Activated naive CD4-positive, alpha-beta T cell treated with anti-CD3 and anti-CD28 coated beads for 36 hours (primary cell): ENCODE measurements at regions not wholly inside any gene's neighbourhood (a gene's known extent, or its start where the extent isn't known, plus 50 kb on each side); places are given as distances from the start of the nearest gene placed in this dataset.
"Not testable (repeated sequence)": the region's sequence is repeated elsewhere in the genome, so short reads cannot be mapped to it uniquely, and the experiment has no call there.

ENCODE experiments used
- CTCF ChIA-PET: fragments of 350-600 bp; sonication (Branson Sonifier 250); formaldehyde crosslinking; loops from one replicate; lab custom pipeline; 2021; ENCODE audit warnings: antibody characterized with exemption; lab: Charles Lee
- DNase-seq: peaks from one replicate; pipeline ENCODE4 v3.0.0-alpha.2; 2020
- H3K27ac Mint-ChIP-seq: one replicate; pipeline ENCODE4 v1.8.0; 2021; ENCODE audit warnings: mild to moderate bottlenecking, mixed read lengths
- H3K27me3 Mint-ChIP-seq: one replicate; pipeline ENCODE4 v1.8.0; 2021; ENCODE audit warnings: low read depth, mixed read lengths
- H3K36me3 Mint-ChIP-seq: one replicate; pipeline ENCODE4 v1.8.0; 2021; ENCODE audit warnings: low read depth, mixed read lengths
- H3K4me1 Mint-ChIP-seq: one replicate; pipeline ENCODE4 v1.8.0; 2021; ENCODE audit warnings: low read depth, mixed read lengths
- H3K4me3 Mint-ChIP-seq: one replicate; pipeline ENCODE4 v1.8.0; 2021; ENCODE audit warnings: mild to moderate bottlenecking, moderate library complexity, mixed read lengths
- H3K9me3 Mint-ChIP-seq: one replicate; pipeline ENCODE4 v1.8.0; 2021; ENCODE audit warnings: mixed read lengths
- intact Hi-C: fragments of 100-400 bp; cut with micrococcal nuclease; formaldehyde crosslinking; loops from one replicate; pipeline ENCODE4 v1.15.1; 2023

DNA sequence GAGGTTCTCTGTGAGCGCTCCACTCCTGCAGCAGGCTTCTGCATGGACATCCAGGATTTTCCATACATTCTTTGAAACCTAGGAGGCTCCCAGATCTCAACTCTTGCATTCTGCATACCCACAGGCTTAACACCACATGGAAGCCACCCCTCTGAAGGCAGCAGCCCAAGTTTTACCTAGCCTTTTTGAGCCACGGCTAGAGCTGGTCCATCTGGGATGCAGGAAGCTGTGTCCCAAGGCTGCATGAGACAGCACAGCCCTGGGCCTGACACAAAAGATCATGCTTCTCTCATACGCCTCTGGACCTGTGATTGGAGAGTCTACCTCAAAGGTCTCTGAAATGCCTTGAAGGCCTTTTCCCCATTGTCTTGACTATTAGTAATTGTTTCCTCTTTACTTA lies 53.6 kb upstream of the RPRM start:
- intact Hi-C loops: no loop called here
- CTCF ChIA-PET: no interaction called here
- Mint-ChIP-seq H3K27me3 (peaks cover 2% of the 10 kb centered on the region), H3K4me1 (no peaks in the 10 kb centered on the region), H3K9me3 (no peaks in the 10 kb centered on the region), H3K36me3 (no peaks in the 10 kb centered on the region), H3K27ac (no peak overlapping the region), H3K4me3 (no peak overlapping the region)
- DNase-seq: no peak

- CTCF ChIA-PET: interaction anchor here (0.7 kb wide), 1 partner anchor 1119 kb away, joined by 3 read pairs; no protein-coding TSS in a partner anchor
- H3K36me3 Mint-ChIP-seq, H3K4me1 Mint-ChIP-seq, DNase-seq, H3K27ac Mint-ChIP-seq, H3K9me3 Mint-ChIP-seq, intact Hi-C loops, H3K4me3 Mint-ChIP-seq, H3K27me3 Mint-ChIP-seq: not testable (repeated sequence)
These were observed 55.2 kb upstream of the RPRM start for GRCh38 chr2:153533803-153534202.

DNA sequence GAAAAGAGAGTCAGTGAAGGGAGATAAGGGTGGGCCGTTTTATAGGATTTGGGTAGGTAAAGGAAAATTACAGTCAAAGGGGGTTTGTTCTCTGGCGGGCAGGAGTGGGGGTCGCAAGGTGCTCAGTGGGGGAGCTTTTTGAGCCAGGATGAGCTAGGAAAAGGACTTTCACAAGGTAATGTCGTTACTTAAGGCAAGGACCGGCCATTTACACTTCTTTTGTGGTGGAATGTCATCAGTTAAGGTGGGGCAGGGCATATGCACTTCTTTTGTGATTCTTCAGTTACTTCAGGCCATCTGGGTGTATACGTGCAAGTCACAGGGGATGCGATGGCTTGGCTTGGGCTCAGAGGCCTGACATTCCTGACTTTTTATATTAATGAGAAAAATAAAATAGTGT lies 56.0 kb upstream of the RPRM start:
- DNase-seq, H3K9me3 Mint-ChIP-seq, H3K27me3 Mint-ChIP-seq, CTCF ChIA-PET, intact Hi-C loops, H3K36me3 Mint-ChIP-seq, H3K4me3 Mint-ChIP-seq, H3K27ac Mint-ChIP-seq, H3K4me1 Mint-ChIP-seq: not testable (repeated sequence)

DNA sequence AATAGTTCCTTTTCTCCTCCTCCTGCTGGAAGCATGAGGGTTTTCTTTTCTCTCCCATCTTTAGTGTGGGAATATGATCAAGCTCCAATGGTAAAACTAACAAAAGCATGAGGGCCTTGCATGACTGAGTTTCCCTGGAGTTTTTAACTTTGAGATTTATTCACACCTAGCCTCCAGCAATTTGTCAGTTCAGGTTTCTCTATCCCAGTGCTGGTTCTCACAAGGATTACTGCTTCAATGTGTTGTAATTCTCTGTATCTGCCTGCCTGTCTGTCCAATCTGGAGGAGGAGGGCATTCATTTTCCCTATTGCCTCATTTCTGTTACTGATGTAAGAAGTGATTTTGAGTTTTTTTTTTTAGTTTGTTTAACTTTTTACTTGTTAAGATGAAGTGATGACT lies 57.6 kb upstream of the RPRM start:
- peaks cover 5% of the 10 kb centered on the region for H3K9me3 Mint-ChIP-seq
- no peak overlapping the region for H3K27ac Mint-ChIP-seq
- H3K36me3 Mint-ChIP-seq: no peaks in the 10 kb centered on the region
- CTCF ChIA-PET: no interaction called here
- no peaks in the 10 kb centered on the region for H3K27me3 Mint-ChIP-seq
- intact Hi-C loops: no loop called here
- DNase-seq: no peak
- H3K4me1 Mint-ChIP-seq: no peaks in the 10 kb centered on the region
- no peak overlapping the region for H3K4me3 Mint-ChIP-seq

- H3K4me1 Mint-ChIP-seq, CTCF ChIA-PET, H3K4me3 Mint-ChIP-seq, DNase-seq, H3K36me3 Mint-ChIP-seq, intact Hi-C loops, H3K27me3 Mint-ChIP-seq, H3K9me3 Mint-ChIP-seq, H3K27ac Mint-ChIP-seq: not testable (repeated sequence)
These were observed 59.5 kb upstream of the RPRM start for GRCh38 chr2:153538102-153538501.

GRCh38 chr2:153543635-153544071 lies 65.1 kb upstream of the RPRM start:
- no peak overlapping the region for H3K4me3 Mint-ChIP-seq
- H3K27ac Mint-ChIP-seq: peak overlapping the region; percentile 20
- CTCF ChIA-PET: no interaction called here
- peaks cover 3% of the 10 kb centered on the region for H3K27me3 Mint-ChIP-seq
- peaks cover 7% of the 10 kb centered on the region for H3K4me1 Mint-ChIP-seq
- H3K9me3 Mint-ChIP-seq: no peaks in the 10 kb centered on the region
- DNase-seq: peak; percentile 8
- intact Hi-C loops: loop anchor here (10.0 kb wide), 1 partner anchor 309 kb away; no protein-coding TSS in a partner anchor
- H3K36me3 Mint-ChIP-seq: no peaks in the 10 kb centered on the region

- intact Hi-C loops: loop anchor here (10.0 kb wide), 1 partner anchor 312 kb away; no protein-coding TSS in a partner anchor
- Mint-ChIP-seq H3K4me1 (peaks cover 7% of the 10 kb centered on the region), H3K36me3 (no peaks in the 10 kb centered on the region), H3K9me3 (no peaks in the 10 kb centered on the region), H3K4me3 (no peak overlapping the region), H3K27ac (no peak overlapping the region), H3K27me3 (peaks cover 5% of the 10 kb centered on the region)
- no peak for DNase-seq
- CTCF ChIA-PET: no interaction called here
These were observed 67.8 kb upstream of the RPRM start for GRCh38 chr2:153546358-153546757.

DNA sequence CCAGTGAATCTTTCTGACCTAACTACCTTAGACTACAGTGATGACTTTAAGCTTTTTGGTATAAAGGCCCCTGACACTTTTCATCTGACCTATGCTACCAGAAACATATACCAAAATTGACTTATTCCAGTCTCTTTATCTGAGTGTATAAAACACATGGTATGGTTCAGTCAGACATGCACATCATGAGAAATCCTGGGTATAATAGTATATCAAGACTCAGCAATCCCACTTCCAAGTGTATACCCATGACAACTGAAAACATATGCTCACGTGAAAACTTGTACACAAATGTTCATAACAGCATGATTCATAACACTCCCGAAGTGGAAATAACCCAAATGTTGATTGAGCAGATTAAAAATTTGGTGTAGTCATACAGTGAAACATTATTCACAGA lies 70.0 kb upstream of the RPRM start:
- Mint-ChIP-seq H3K4me3 (no peak overlapping the region), H3K4me1 (peaks cover 5% of the 10 kb centered on the region), H3K36me3 (no peaks in the 10 kb centered on the region), H3K9me3 (no peaks in the 10 kb centered on the region), H3K27ac (no peak overlapping the region), H3K27me3 (peaks cover 5% of the 10 kb centered on the region)
- no peak for DNase-seq
- intact Hi-C loops: loop anchor here (10.0 kb wide), 1 partner anchor 314 kb away; no protein-coding TSS in a partner anchor
- CTCF ChIA-PET: no interaction called here

- CTCF ChIA-PET: interaction anchor here (0.7 kb wide), 1 partner anchor 28 kb away, joined by 3 read pairs; no protein-coding TSS in a partner anchor
- Mint-ChIP-seq H3K4me3 (no peak overlapping the region), H3K27me3 (peaks cover 2% of the 10 kb centered on the region), H3K27ac (no peak overlapping the region), H3K4me1 (no peaks in the 10 kb centered on the region), H3K9me3 (no peaks in the 10 kb centered on the region), H3K36me3 (no peaks in the 10 kb centered on the region)
- DNase-seq: no peak
- intact Hi-C loops: no loop called here
These were observed 73.1 kb upstream of the RPRM start for GRCh38 chr2:153551698-153552097.

DNA sequence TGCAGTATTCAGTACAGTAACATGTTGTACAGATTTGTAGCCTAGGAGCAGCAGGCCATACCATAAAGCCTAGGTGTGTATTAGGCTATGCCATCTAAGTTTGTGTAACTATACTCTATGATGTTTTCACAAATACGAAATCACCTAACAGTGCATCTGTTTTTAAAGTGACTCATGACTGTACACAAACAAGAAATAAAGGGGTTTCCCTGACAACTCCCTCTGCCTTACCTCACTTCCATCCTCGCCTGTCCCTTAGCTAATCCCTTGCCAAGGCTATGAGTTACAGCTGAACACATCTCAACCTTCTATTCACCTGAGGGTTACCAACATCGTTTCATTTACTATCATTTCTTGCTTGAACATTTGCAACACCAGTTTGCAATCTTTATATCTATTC lies 78.6 kb upstream of the RPRM start:
- H3K4me1 Mint-ChIP-seq: no peaks in the 10 kb centered on the region

GRCh38 chr2:153557714-153558113 lies 79.2 kb upstream of the RPRM start:
- intact Hi-C loops: no loop called here
- Mint-ChIP-seq H3K9me3 (no peaks in the 10 kb centered on the region), H3K27me3 (no peaks in the 10 kb centered on the region), H3K27ac (no peak overlapping the region), H3K4me1 (no peaks in the 10 kb centered on the region), H3K4me3 (no peak overlapping the region), H3K36me3 (no peaks in the 10 kb centered on the region)
- no peak for DNase-seq
- CTCF ChIA-PET: interaction anchor here (0.6 kb wide), 1 partner anchor 325 kb away, joined by 3 read pairs; no protein-coding TSS in a partner anchor

More for the DNA sequence above, 78.6 kb upstream of the RPRM start:
- intact Hi-C loops: no loop called here
- no peaks in the 10 kb centered on the region for H3K9me3 Mint-ChIP-seq
- no peak overlapping the region for H3K4me3 Mint-ChIP-seq
- H3K27me3 Mint-ChIP-seq: no peaks in the 10 kb centered on the region
- no peak for DNase-seq
- CTCF ChIA-PET: no interaction called here
- no peak overlapping the region for H3K27ac Mint-ChIP-seq
- no peaks in the 10 kb centered on the region for H3K36me3 Mint-ChIP-seq

DNA sequence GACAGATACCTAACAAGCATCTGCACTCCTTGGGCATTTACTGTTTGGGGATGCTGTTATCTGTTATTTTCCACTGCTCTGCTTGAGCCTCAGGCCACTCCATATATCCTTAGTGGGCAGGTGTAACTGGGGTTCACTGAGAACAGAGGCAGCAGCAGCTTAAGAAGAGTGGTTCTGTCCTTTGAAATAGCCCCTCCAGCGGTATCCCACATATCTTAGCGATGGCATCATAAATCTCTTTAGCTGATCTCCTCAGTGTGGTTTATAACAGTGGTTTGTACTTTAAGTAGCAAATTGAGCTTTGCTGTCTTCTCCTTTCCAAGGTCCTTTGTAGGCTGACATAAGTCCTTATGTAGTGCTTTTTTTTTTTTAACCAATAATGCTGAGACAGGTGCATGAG lies 79.7 kb upstream of the RPRM start:
- no peak overlapping the region for H3K27ac Mint-ChIP-seq
- CTCF ChIA-PET: interaction anchor here (0.6 kb wide), 1 partner anchor 326 kb away, joined by 3 read pairs; no protein-coding TSS in a partner anchor
- H3K4me3 Mint-ChIP-seq: no peak overlapping the region
- no peaks in the 10 kb centered on the region for H3K9me3 Mint-ChIP-seq
- H3K36me3 Mint-ChIP-seq: no peaks in the 10 kb centered on the region
- intact Hi-C loops: no loop called here
- no peaks in the 10 kb centered on the region for H3K27me3 Mint-ChIP-seq
- no peaks in the 10 kb centered on the region for H3K4me1 Mint-ChIP-seq
- no peak for DNase-seq

DNA sequence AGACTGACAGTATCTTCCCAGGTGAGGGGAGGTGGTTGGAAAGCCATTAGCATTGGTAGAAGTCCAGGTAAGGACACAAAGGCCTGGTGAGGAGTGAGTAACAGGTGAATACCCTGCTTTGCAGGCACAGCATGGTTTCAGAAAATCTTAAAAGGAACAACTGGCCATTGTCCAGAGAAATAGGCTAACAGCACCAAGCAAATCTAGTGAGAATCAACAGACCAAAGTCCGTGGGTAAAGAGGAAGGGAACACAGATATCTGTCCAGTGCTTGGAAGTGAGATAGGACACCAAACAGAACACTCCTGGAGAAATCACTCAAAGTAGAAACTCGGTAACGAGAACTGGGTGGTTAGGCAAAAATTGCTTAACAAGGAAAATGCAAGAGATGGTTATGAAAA lies 88.8 kb upstream of the RPRM start:
- no peaks in the 10 kb centered on the region for H3K36me3 Mint-ChIP-seq
- H3K9me3 Mint-ChIP-seq: peaks cover 4% of the 10 kb centered on the region
- intact Hi-C loops: no loop called here
- no peak overlapping the region for H3K4me3 Mint-ChIP-seq
- DNase-seq: no peak
- no peaks in the 10 kb centered on the region for H3K4me1 Mint-ChIP-seq
- H3K27ac Mint-ChIP-seq: no peak overlapping the region
- H3K27me3 Mint-ChIP-seq: no peaks in the 10 kb centered on the region
- CTCF ChIA-PET: no interaction called here
